ENCODE measurements at regions not wholly inside any gene's neighbourhood (a gene's known extent, or its start where the extent isn't known, plus 50 kb on each side); places are given as distances from the start of the nearest gene placed in this dataset.

DNA sequence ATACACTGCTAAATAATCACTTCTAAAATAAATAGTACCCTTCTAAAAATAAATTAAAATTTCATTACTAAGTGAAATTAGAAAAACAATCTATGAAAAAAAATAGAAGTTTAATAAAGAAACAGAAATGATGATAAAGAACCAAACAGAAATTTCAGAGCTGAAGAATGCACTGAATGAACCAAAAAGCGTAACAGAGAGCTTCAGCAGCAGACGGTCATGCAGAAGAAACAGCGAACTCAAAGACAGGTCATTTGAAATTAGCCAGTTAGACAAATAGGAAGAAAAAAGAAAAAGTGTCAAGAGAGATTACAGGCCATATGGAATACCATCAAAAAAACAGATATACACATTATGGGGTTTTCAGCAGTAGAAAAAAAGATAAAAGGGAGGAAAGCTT lies 706.7 kb downstream of the TBC1D32 start:
- TF ChIP-seq, protein P1, sequence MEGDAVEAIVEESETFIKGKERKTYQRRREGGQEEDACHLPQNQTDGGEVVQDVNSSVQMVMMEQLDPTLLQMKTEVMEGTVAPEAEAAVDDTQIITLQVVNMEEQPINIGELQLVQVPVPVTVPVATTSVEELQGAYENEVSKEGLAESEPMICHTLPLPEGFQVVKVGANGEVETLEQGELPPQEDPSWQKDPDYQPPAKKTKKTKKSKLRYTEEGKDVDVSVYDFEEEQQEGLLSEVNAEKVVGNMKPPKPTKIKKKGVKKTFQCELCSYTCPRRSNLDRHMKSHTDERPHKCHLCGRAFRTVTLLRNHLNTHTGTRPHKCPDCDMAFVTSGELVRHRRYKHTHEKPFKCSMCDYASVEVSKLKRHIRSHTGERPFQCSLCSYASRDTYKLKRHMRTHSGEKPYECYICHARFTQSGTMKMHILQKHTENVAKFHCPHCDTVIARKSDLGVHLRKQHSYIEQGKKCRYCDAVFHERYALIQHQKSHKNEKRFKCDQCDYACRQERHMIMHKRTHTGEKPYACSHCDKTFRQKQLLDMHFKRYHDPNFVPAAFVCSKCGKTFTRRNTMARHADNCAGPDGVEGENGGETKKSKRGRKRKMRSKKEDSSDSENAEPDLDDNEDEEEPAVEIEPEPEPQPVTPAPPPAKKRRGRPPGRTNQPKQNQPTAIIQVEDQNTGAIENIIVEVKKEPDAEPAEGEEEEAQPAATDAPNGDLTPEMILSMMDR (IDR thresholded peaks at IDR 0.05), result no peak
- no peak for TF ChIP-seq POLR2AphosphoS5 (IDR thresholded peaks at IDR 0.05)

Data from sigmoid colon (tissue), 4 donors.